Femur (tissue), 1 donor: ENCODE measurements at regions not wholly inside any gene's neighbourhood (a gene's known extent, or its start where the extent isn't known, plus 50 kb on each side); places are given as distances from the start of the nearest gene placed in this dataset.
"Not testable (repeated sequence)": the region's sequence is repeated elsewhere in the genome, so short reads cannot be mapped to it uniquely, and the experiment has no call there.

ENCODE experiments used
- DNase-seq: peaks from one replicate; pipeline ENCODE4 v3.0.0-alpha.2; 2017

GRCh38 chr7:155377838-155378579 lies 79.9 kb upstream of the EN2 start:
- peak; percentile 57 for DNase-seq

- no peak for DNase-seq
Observed at GRCh38 chr7:155378580-155378934, 79.4 kb upstream of the EN2 start.

GRCh38 chr7:155378959-155379871 lies 78.7 kb upstream of the EN2 start:
- DNase-seq: no peak

GRCh38 chr7:155380221-155380861 lies 77.6 kb upstream of the EN2 start:
- DNase-seq: peak; percentile 73

GRCh38 chr7:155380976-155381851 lies 76.7 kb upstream of the EN2 start:
- no peak for DNase-seq

GRCh38 chr7:155381852-155382801 lies 75.8 kb upstream of the EN2 start:
- no peak for DNase-seq

GRCh38 chr7:155382802-155383171 lies 75.1 kb upstream of the EN2 start:
- no peak for DNase-seq

- no peak for DNase-seq
Observed at GRCh38 chr7:155383756-155384491, 74.0 kb upstream of the EN2 start.

GRCh38 chr7:155384751-155385150 lies 73.2 kb upstream of the EN2 start:
- no peak for DNase-seq

GRCh38 chr7:155385182-155385581 lies 72.7 kb upstream of the EN2 start:
- not testable (repeated sequence) for DNase-seq

- no peak for DNase-seq
Observed at GRCh38 chr7:155386608-155387007, 71.3 kb upstream of the EN2 start.

GRCh38 chr7:155387066-155387620 lies 70.8 kb upstream of the EN2 start:
- DNase-seq: no peak

GRCh38 chr7:155388561-155388960 lies 69.4 kb upstream of the EN2 start:
- no peak for DNase-seq

GRCh38 chr7:155391414-155391813 lies 66.5 kb upstream of the EN2 start:
- no peak for DNase-seq

- DNase-seq: no peak
Observed at GRCh38 chr7:155392726-155393570, 65.0 kb upstream of the EN2 start.

- no peak for DNase-seq
Observed at GRCh38 chr7:155394413-155394812, 63.5 kb upstream of the EN2 start.

GRCh38 chr7:155395176-155395797 lies 62.6 kb upstream of the EN2 start:
- DNase-seq: no peak

- no peak for DNase-seq
Observed at GRCh38 chr7:155396661-155397060, 61.3 kb upstream of the EN2 start.
